ENCODE measurements at regions not wholly inside any gene's neighbourhood (a gene's known extent, or its start where the extent isn't known, plus 50 kb on each side); places are given as distances from the start of the nearest gene placed in this dataset.

DNA sequence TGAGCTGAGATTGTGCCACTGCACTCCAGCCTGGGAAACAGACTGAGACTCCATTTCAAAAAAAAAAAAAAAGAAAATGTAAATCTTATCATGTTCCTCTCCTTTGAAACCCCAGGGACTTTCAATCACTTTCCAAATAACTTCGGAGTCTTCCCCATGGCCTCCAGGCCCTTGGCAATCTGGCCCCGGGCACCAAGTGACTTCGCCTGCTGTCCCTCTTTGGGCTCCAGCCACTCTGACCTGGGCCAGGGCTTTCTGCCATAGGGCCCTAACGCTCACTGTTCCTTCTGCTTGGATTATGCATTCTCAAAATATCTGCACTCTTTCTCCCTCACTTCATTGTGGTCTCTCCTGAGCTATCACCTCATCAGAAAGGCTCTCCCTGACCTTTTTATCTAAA, 260.9 kb downstream of the KLF13 start:
- CTCF ChIA-PET (ENCODE audit: low intra/inter-chr PET ratio, low total read pairs), result no interaction called here
- Histone ChIP-seq H3K36me3 (replicated peaks in 1 of 2; ENCODE audit: control insufficient read depth in 1 of 2, insufficient read depth in 2 of 2, low read length in 2 of 2) (no peaks in the 10 kb centered on the region), H3K9me3 (ENCODE audit: low read length) (no peaks in the 10 kb centered on the region), H3K4me2 (ENCODE audit: low read depth, low read length) (no peak overlapping the region), H3K9ac (ENCODE audit: insufficient read depth, low read depth, low read length) (no peak overlapping the region), H3K27ac (ENCODE audit: extremely low read length, insufficient read depth, low read length) (no peak overlapping the region), H3K27me3 (ENCODE audit: control insufficient read depth in 1 of 2, insufficient read depth in 2 of 2, low read length in 2 of 2) (peaks cover 2 to 4% of the 10 kb centered on the region in 2 experiments; a peak in 1 of 5 replicates), H3K4me1 (ENCODE audit: insufficient read depth, low read length) (no peaks in the 10 kb centered on the region), H3K4me3 (replicated peaks in 1 of 3; ENCODE audit: insufficient read depth in 1 of 3, low read depth in 2 of 3, low read length in 3 of 3) (no peak overlapping the region), H4K20me1 (ENCODE audit: insufficient read depth, low read length) (no peaks in the 10 kb centered on the region), H2AFZ (ENCODE audit: low read length) (no peak overlapping the region), H3K79me2 (ENCODE audit: insufficient read depth, low read length) (no peaks in the 10 kb centered on the region)
- no peak for DNase-seq (ENCODE audit: low spot score)
- intact Hi-C loops (cut with micrococcal nuclease; ENCODE audit: unreplicated experiment), result no loop called here
- WGBS (ENCODE audit: low lambda C conversion rate), result 28% methylated on average over 4 of the region's 4 CpGs
- no TSS peak for BruUV-seq (replicated peaks)
- ATAC-seq, result no peak
- no peak for FAIRE-seq
- in situ Hi-C loops (cut with HindIII; ENCODE audit: extremely low pct_ligation_motif_present, low pct_unique_long_range_greater_than_20kb), result no loop called here
- POLR2A ChIA-PET, result no interaction called here
- TF ChIP-seq RAD51 (IDR thresholded peaks at IDR 0.05; ENCODE audit: borderline replicate concordance), result no peak
- no peak for TF ChIP-seq ZFX (CRISPR knock-in tag; IDR thresholded peaks at IDR 0.05; ENCODE audit: low read depth)
- TF ChIP-seq, protein P1, sequence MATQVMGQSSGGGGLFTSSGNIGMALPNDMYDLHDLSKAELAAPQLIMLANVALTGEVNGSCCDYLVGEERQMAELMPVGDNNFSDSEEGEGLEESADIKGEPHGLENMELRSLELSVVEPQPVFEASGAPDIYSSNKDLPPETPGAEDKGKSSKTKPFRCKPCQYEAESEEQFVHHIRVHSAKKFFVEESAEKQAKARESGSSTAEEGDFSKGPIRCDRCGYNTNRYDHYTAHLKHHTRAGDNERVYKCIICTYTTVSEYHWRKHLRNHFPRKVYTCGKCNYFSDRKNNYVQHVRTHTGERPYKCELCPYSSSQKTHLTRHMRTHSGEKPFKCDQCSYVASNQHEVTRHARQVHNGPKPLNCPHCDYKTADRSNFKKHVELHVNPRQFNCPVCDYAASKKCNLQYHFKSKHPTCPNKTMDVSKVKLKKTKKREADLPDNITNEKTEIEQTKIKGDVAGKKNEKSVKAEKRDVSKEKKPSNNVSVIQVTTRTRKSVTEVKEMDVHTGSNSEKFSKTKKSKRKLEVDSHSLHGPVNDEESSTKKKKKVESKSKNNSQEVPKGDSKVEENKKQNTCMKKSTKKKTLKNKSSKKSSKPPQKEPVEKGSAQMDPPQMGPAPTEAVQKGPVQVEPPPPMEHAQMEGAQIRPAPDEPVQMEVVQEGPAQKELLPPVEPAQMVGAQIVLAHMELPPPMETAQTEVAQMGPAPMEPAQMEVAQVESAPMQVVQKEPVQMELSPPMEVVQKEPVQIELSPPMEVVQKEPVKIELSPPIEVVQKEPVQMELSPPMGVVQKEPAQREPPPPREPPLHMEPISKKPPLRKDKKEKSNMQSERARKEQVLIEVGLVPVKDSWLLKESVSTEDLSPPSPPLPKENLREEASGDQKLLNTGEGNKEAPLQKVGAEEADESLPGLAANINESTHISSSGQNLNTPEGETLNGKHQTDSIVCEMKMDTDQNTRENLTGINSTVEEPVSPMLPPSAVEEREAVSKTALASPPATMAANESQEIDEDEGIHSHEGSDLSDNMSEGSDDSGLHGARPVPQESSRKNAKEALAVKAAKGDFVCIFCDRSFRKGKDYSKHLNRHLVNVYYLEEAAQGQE (IDR thresholded peaks at IDR 0.05; ENCODE audit: borderline replicate concordance in 1 of 2, low read depth in 1 of 2, low read length in 2 of 2), result no peak
- TF ChIP-seq, protein P2, sequence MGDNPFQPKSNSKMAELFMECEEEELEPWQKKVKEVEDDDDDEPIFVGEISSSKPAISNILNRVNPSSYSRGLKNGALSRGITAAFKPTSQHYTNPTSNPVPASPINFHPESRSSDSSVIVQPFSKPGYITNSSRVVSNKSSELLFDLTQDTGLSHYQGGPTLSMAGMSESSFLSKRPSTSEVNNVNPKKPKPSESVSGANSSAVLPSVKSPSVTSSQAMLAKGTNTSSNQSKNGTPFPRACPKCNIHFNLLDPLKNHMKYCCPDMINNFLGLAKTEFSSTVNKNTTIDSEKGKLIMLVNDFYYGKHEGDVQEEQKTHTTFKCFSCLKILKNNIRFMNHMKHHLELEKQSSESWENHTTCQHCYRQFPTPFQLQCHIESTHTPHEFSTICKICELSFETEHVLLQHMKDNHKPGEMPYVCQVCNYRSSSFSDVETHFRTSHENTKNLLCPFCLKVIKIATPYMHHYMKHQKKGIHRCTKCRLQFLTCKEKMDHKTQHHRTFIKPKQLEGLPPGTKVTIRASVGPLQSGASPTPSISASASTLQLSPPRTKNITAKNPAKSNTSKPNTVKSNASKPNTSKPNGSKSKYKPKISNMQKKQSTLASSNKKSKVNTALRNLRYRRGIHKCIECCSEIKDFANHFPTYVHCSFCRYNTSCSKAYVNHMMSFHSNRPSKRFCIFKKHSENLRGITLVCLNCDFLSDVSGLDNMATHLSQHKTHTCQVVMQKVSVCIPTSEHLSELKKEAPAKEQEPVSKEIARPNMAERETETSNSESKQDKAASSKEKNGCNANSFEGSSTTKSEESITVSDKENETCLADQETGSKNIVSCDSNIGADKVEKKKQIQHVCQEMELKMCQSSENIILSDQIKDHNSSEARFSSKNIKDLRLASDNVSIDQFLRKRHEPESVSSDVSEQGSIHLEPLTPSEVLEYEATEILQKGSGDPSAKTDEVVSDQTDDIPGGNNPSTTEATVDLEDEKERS (CRISPR knock-in tag; IDR thresholded peaks at IDR 0.05), result no peak
- no peak for TF ChIP-seq HIVEP1 (CRISPR knock-in tag; IDR thresholded peaks at IDR 0.05)
- TF ChIP-seq ZNF883 (CRISPR knock-in tag; IDR thresholded peaks at IDR 0.05; ENCODE audit: not compliant biosample characterization), result no peak
- TF ChIP-seq, protein P3, sequence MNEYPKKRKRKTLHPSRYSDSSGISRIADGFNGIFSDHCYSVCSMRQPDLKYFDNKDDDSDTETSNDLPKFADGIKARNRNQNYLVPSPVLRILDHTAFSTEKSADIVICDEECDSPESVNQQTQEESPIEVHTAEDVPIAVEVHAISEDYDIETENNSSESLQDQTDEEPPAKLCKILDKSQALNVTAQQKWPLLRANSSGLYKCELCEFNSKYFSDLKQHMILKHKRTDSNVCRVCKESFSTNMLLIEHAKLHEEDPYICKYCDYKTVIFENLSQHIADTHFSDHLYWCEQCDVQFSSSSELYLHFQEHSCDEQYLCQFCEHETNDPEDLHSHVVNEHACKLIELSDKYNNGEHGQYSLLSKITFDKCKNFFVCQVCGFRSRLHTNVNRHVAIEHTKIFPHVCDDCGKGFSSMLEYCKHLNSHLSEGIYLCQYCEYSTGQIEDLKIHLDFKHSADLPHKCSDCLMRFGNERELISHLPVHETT (CRISPR knock-in tag; conservative IDR thresholded peaks at IDR 0.05), result no peak
- TF ChIP-seq PAWR (CRISPR knock-in tag; IDR thresholded peaks at IDR 0.05; ENCODE audit: borderline replicate concordance), result no peak
- TF ChIP-seq, protein P4, sequence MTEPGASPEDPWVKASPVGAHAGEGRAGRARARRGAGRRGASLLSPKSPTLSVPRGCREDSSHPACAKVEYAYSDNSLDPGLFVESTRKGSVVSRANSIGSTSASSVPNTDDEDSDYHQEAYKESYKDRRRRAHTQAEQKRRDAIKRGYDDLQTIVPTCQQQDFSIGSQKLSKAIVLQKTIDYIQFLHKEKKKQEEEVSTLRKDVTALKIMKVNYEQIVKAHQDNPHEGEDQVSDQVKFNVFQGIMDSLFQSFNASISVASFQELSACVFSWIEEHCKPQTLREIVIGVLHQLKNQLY (CRISPR knock-in tag; IDR thresholded peaks at IDR 0.05), result no peak
- no peak for TF ChIP-seq ISL2 (CRISPR knock-in tag; IDR thresholded peaks at IDR 0.05)
- no peak for TF ChIP-seq MAF1 (CRISPR knock-in tag; IDR thresholded peaks at IDR 0.05; ENCODE audit: borderline replicate concordance)
- no peak for TF ChIP-seq CEBPB (IDR thresholded peaks at IDR 0.05; ENCODE audit: borderline replicate concordance, low read depth, low read length)
- no peak for TF ChIP-seq ZNF7 (CRISPR knock-in tag; IDR thresholded peaks at IDR 0.05)
- no peak for TF ChIP-seq MIER2 (CRISPR knock-in tag; IDR thresholded peaks at IDR 0.05)
- TF ChIP-seq ZNF782 (CRISPR knock-in tag; IDR thresholded peaks at IDR 0.05; ENCODE audit: borderline replicate concordance), result no peak
- TF ChIP-seq KDM2A (CRISPR knock-in tag; IDR thresholded peaks at IDR 0.05; ENCODE audit: borderline replicate concordance, low read depth), result no peak

All from HepG2 (cell line).